ENCODE measurements at regions not wholly inside any gene's neighbourhood (a gene's known extent, or its start where the extent isn't known, plus 50 kb on each side); places are given as distances from the start of the nearest gene placed in this dataset.

DNA sequence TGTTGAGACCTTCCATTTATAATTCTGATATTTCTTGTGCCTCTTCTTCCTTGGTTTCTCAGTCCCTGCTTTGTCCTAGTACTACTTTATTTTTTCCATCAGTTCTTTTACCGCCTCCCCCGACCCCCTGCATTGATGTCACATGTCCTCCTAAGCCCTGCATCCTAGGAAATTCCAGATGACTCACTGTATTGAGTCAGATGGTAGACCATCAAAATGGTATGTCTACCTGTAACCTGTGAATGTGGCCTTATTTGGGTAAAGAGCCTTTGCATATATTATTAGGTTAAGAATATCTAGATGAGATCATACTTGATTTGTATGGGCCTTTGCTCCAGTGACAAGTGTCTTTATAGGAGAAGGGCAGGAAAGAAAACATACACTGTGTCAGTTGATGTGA lies 515.3 kb upstream of the CA10 start:
- TF ChIP-seq CTCF (conservative IDR thresholded peaks at IDR 0.05) = no peak
- H3K27ac ChIP-seq = no peak overlapping the region

- no peak for TF ChIP-seq CTCF (conservative IDR thresholded peaks at IDR 0.05)
- no peak overlapping the region for H3K27ac ChIP-seq
These were observed 507.8 kb upstream of the CA10 start for GRCh38 chr17:52666264-52666663.

- no peak overlapping the region for H3K27ac ChIP-seq
- no peak for TF ChIP-seq CTCF (conservative IDR thresholded peaks at IDR 0.05)
These were observed 502.2 kb upstream of the CA10 start for GRCh38 chr17:52660692-52661091.

DNA sequence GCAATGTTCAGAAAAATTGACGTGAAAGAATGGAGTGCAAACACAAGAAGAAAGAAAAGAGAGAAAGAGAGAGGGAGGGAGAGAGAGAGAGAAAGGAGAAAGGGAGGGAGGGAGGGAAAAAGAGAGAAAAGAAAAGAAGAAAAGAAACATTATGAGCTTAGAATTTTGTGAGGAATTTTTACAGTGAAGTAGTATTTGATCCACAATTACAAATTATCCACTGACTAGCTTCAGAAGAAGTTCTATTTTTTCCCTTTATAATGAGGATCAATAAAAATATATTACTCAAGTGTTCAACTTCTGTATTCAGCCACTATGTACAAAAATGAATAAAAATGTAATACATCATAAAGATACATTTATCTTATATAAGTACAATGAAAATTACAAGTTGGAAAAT lies 494.5 kb upstream of the CA10 start:
- no peak overlapping the region for H3K27ac ChIP-seq
- TF ChIP-seq CTCF (conservative IDR thresholded peaks at IDR 0.05) = no peak

DNA sequence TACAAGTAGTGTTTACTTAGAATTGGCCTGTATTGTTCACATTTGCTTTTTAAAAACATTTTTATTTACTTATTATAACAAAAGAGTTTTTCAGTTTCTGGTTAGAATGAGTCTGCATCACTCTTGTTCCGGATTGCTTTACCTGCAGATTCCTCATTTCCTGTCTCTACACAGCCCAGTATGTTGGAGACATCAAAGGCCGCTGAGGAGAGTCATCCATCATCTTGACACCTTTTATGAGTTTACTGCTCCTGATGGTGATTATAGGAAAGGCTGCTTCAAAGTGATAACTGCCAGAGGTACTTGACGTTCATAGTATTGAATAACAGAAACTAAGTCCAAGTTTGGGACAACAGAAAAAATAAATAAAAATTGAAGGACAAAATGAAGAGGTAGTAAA lies 490.5 kb upstream of the CA10 start:
- TF ChIP-seq CTCF (conservative IDR thresholded peaks at IDR 0.05) = no peak
- no peak overlapping the region for H3K27ac ChIP-seq

GRCh38 chr17:52647411-52647810 lies 488.9 kb upstream of the CA10 start:
- no peak overlapping the region for H3K27ac ChIP-seq
- no peak for TF ChIP-seq CTCF (conservative IDR thresholded peaks at IDR 0.05)

DNA sequence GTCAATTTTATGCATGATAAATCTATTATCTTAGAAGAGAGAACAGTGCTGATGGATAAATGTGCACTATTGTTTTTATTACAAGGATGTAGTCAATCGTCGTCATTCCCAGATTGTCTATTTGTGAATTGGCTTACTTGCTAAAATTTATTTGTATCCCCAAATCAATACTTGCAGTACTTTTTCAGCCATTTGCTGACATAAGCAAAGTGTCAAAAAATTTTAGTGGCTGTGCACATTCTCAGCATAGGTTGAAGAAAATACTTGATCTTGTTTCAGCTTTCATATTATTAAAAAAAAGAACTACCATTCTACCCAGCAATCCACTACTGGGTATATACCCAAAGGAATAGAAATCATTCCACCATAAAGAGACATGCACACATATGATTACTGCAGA lies 477.9 kb upstream of the CA10 start:
- no peak overlapping the region for H3K27ac ChIP-seq
- TF ChIP-seq CTCF (conservative IDR thresholded peaks at IDR 0.05) = no peak

DNA sequence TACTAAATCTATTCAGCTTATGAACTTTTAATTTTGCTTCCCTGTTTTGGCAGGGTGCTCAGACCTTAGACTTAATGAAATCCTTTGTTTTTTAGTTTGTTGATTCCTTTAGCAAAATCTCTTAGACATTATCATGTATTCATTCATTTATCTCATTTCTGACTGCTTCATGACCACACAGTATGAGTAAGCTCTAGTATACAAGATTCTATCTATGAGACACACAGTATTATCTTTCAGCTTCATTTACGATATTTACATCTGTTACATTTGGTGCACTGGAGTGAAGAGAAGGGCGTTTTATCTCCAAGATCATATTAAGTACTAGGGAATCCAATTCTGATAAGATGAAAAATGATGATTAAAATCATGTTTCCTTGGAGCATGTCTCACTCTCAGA lies 448.1 kb upstream of the CA10 start:
- TF ChIP-seq CTCF (conservative IDR thresholded peaks at IDR 0.05) = no peak
- H3K27ac ChIP-seq = no peak overlapping the region
